HCT116 (cell line): ENCODE measurements at regions not wholly inside any gene's neighbourhood (a gene's known extent, or its start where the extent isn't known, plus 50 kb on each side); places are given as distances from the start of the nearest gene placed in this dataset.
A peak's percentile ranks its signal among the peaks of the same experiment; 100 is the strongest.

Source experiments
- ATAC-seq: fragments of 200-7000 bp; cut with Tn5 transposase; 2 replicates; pipeline ENCODE4 v1.9.1; 2020; ENCODE audit warnings: mild to moderate bottlenecking, moderate library complexity
- BruUV-seq: library from RNA; stranded (reverse); fragments of 400-500 nt; replicated peaks from 2 replicates; lab custom pipeline; 2021; lab: Mats Ljungman, UMichigan
- CTCF ChIA-PET: fragments of 300-600 bp; sonication (Branson Sonifier 250); formaldehyde crosslinking; loops from one replicate; lab custom pipeline; 2021; ENCODE audit warnings: antibody characterized with exemption; lab: Charles Lee
- POLR2A ChIA-PET: fragments of 300-600, 350-600 bp; sonication (Branson Sonifier 250); formaldehyde crosslinking; loops from one replicate; lab custom pipeline; 2021; ENCODE audit warnings: antibody characterized with exemption; lab: Charles Lee
- RAD21 ChIA-PET, 2 experiments: fragments of 300-600 bp; sonication (Branson Sonifier 250); formaldehyde crosslinking; loops; one replicate each; lab custom pipeline; 2023; ENCODE audit warnings: low total read pairs in 2 of 2; ENCODE audit not compliant: uncharacterized antibody in 2 of 2, unreplicated experiment in 2 of 2, low non-redundant PET in 1 of 2; lab: Charles Lee
- DNase-seq: peaks from one replicate; pipeline ENCODE4 v3.0.0-alpha.2; 2010; ENCODE audit warnings: low read depth, low spot score
- H2AFZ ChIP-seq: fragments of 200-600 bp; shearing (Covaris generic), sonication (generic); 2 replicates; pipeline ENCODE4 v1.6.1; 2017; ENCODE audit warnings: low read depth, mixed run types, mixed read lengths, antibody characterized with exemption, low read length; ENCODE audit not compliant: poor library complexity, severe bottlenecking
- H3K27ac ChIP-seq: 2 replicates; pipeline ENCODE4 v1.5.1; 2012; ENCODE audit warnings: low read depth, low read length
- H3K27me3 ChIP-seq: fragments of 200-600 bp; sonication (generic); 2 replicates; pipeline ENCODE4 v1.6.1; 2016; ENCODE audit warnings: mixed run types, low read length, mixed read lengths; ENCODE audit not compliant: insufficient read depth
- H3K36me3 ChIP-seq, 2 experiments: fragments of 200-500 bp in 1 of 2; fragments of 200-600 bp in 1 of 2; sonication (Bioruptor generic) in 1 of 2; sonication (generic) in 1 of 2; 2 replicates each; pipeline versions ENCODE4 v1.5.1 to v1.6.1; 2014 to 2016; ENCODE audit warnings: low read length in 2 of 2, inconsistent platforms in 1 of 2, mixed read lengths in 1 of 2, mixed run types in 1 of 2; ENCODE audit not compliant: insufficient read depth in 2 of 2, control insufficient read depth in 1 of 2
- H3K4me1 ChIP-seq, 2 experiments: fragments of 200-600 bp in 1 of 2; sonication (generic) in 1 of 2; 2 replicates each; pipeline versions ENCODE4 v1.5.1 to v1.6.1; 2012 to 2017; ENCODE audit warnings: low read length in 2 of 2, inconsistent platforms in 1 of 2, mild to moderate bottlenecking in 1 of 2, mixed read lengths in 1 of 2, mixed run types in 1 of 2, moderate library complexity in 1 of 2; ENCODE audit not compliant: insufficient read depth in 2 of 2, control insufficient read depth in 1 of 2
- H3K4me2 ChIP-seq: fragments of 200-600 bp; sonication (generic); 2 replicates; pipeline ENCODE4 v1.6.1; 2017; ENCODE audit warnings: mixed run types, low read length, mixed read lengths
- H3K4me3 ChIP-seq, 2 experiments: fragments of 200-600 bp in 1 of 2; sonication (generic) in 1 of 2; replicated peaks in 1 of 2; 2 replicates each; pipeline ENCODE4 v1.5.1; 2011 to 2016; ENCODE audit warnings: low read length in 2 of 2, control low read depth in 1 of 2, low read depth in 1 of 2, mild to moderate bottlenecking in 1 of 2, mixed read lengths in 1 of 2, mixed run types in 1 of 2
- H3K79me2 ChIP-seq: fragments of 200-600 bp; sonication (generic); 2 replicates; pipeline ENCODE4 v1.6.1; 2017; ENCODE audit warnings: mild to moderate bottlenecking, mixed run types, low read length, moderate library complexity, mixed read lengths; ENCODE audit not compliant: insufficient read depth
- H3K9ac ChIP-seq: fragments of 200-600 bp; sonication (generic); 2 replicates; pipeline ENCODE4 v1.6.1; 2016; ENCODE audit warnings: low read length, mixed read lengths
- H3K9me2 ChIP-seq: fragments of 200-600 bp; sonication (generic), shearing (Covaris generic); 2 replicates; pipeline ENCODE4 v1.6.1; 2017; ENCODE audit warnings: mixed run types, mild to moderate bottlenecking, moderate library complexity; ENCODE audit not compliant: insufficient read depth
- H3K9me3 ChIP-seq, 2 experiments: fragments of 200-500 bp in 1 of 2; fragments of 200-600 bp in 1 of 2; sonication (Bioruptor generic) in 1 of 2; sonication (generic) in 1 of 2; 2 replicates each; pipeline ENCODE4 v1.6.1; 2014 to 2017; ENCODE audit warnings: low read length in 2 of 2, mixed read lengths in 2 of 2, inconsistent platforms in 1 of 2, low read depth in 1 of 2, mild to moderate bottlenecking in 1 of 2, mixed run types in 1 of 2, moderate library complexity in 1 of 2; ENCODE audit not compliant: control insufficient read depth in 1 of 2, insufficient read depth in 1 of 2
- H4K20me1 ChIP-seq: fragments of 200-600 bp; sonication (generic), shearing (Covaris generic); 2 replicates; pipeline ENCODE4 v1.6.1; 2017; ENCODE audit warnings: mixed run types, mild to moderate bottlenecking, moderate library complexity; ENCODE audit not compliant: insufficient read depth
- EGR1 ChIP-seq: IDR thresholded peaks from 2 replicates; pipeline ENCODE4 v1.6.1; 2012; ENCODE audit warnings: low read depth
- ELF1 ChIP-seq: IDR thresholded peaks from 2 replicates; pipeline ENCODE4 v1.6.1; 2012; ENCODE audit warnings: low read depth, borderline replicate concordance
- FOSL1 ChIP-seq: IDR thresholded peaks from 2 replicates; pipeline ENCODE4 v1.6.1; 2012; ENCODE audit warnings: low read depth
- JUND ChIP-seq: IDR thresholded peaks from 2 replicates; pipeline ENCODE4 v1.6.1; 2012
- POLR2A ChIP-seq: IDR thresholded peaks from 2 replicates; pipeline ENCODE4 v1.7.0; 2011; ENCODE audit warnings: borderline replicate concordance; ENCODE audit not compliant: insufficient read depth, insufficient read length; ENCODE audit errors: extremely low read depth
- RAD21 ChIP-seq: IDR thresholded peaks from 2 replicates; pipeline ENCODE4 v1.6.1; 2012; ENCODE audit warnings: low read depth, mild to moderate bottlenecking
- SRF ChIP-seq: IDR thresholded peaks from 2 replicates; pipeline ENCODE4 v1.6.1; 2012; ENCODE audit warnings: low read depth
- YY1 ChIP-seq: IDR thresholded peaks from 2 replicates; pipeline ENCODE4 v1.6.1; 2011; ENCODE audit warnings: low read length, low read depth, moderate library complexity, mild to moderate bottlenecking; ENCODE audit not compliant: insufficient replicate concordance; ENCODE audit errors: extremely low read depth
- intact Hi-C: fragments of 100-400 bp; cut with micrococcal nuclease; formaldehyde crosslinking; loops from 2 replicates; pipeline ENCODE4 v1.10.0; 2022

DNA sequence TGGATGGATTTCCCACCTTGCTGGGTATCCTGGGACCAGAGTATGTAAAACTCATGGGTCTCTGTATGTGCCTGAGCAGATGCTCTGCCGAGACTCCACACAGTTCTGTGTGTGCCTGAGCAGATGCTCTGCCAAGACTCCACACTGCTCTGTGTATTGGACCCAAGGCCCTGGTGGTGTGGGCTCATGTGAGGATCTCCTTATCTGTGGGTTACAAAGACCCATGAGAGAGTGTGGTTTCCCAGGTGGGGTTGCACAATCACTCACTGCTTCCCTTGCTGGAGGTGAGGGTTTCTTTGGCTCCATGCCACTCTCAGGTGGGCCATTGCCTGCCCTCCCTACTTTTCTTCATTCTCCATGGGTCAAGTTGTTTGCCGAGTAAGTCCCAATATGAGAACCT, 141.5 kb downstream of the TBC1D30 start:
- ATAC-seq: no peak
- peaks cover 11 to 12% of the 10 kb centered on the region in 2 experiments; a peak in 3 of 4 replicates for H3K4me1 ChIP-seq
- no peaks in the 10 kb centered on the region for H3K9me2 ChIP-seq
- H2AFZ ChIP-seq: no peak overlapping the region
- no peaks in the 10 kb centered on the region for H3K27me3 ChIP-seq
- POLR2A ChIA-PET: no interaction called here
- no peaks in the 10 kb centered on the region for H3K9me3 ChIP-seq
- intact Hi-C loops: no loop called here
- no peak overlapping the region for H3K4me2 ChIP-seq
- H3K27ac ChIP-seq: no peak overlapping the region
- CTCF ChIA-PET: no interaction called here
- BruUV-seq: no TSS peak
- H3K36me3 ChIP-seq: no peaks in the 10 kb centered on the region
- DNase-seq: no peak
- no peak overlapping the region for H3K4me3 ChIP-seq
- RAD21 ChIA-PET: no interaction called here
- no peak overlapping the region for H3K9ac ChIP-seq
- no peak for TF ChIP-seq FOSL1
- TF ChIP-seq SRF: no peak
- no peak for TF ChIP-seq YY1
- no peak for TF ChIP-seq POLR2A
- TF ChIP-seq EGR1: no peak
- TF ChIP-seq, all 23 proteins: peak for 0
- no peaks in the 10 kb centered on the region for H4K20me1 ChIP-seq
- H3K79me2 ChIP-seq: no peaks in the 10 kb centered on the region

- no peaks in the 10 kb centered on the region for H4K20me1 ChIP-seq
- no peaks in the 10 kb centered on the region for H3K9me2 ChIP-seq
- DNase-seq: peak; percentile 16
- peaks cover 11 to 12% of the 10 kb centered on the region in 2 experiments; a peak in 3 of 4 replicates for H3K4me1 ChIP-seq
- RAD21 ChIA-PET: no interaction called here
- H3K27me3 ChIP-seq: no peaks in the 10 kb centered on the region
- peak; percentile 72 for ATAC-seq
- peak; percentile 38; the same call in 1 of the 2 replicates for TF ChIP-seq FOSL1
- no peak for TF ChIP-seq ELF1
- no peak for TF ChIP-seq JUND
- peak; percentile 5; the same call in 1 of the 2 replicates for TF ChIP-seq RAD21
- BruUV-seq: no TSS peak
- no peaks in the 10 kb centered on the region for H3K79me2 ChIP-seq
- peak overlapping the region; percentile 52 for H3K4me2 ChIP-seq
- intact Hi-C loops: no loop called here
- H3K9ac ChIP-seq: peak overlapping the region; percentile 19; the same call in 1 of the 2 replicates
- H2AFZ ChIP-seq: peak overlapping the region; percentile 5
- H3K9me3 ChIP-seq: no peaks in the 10 kb centered on the region
- H3K27ac ChIP-seq: peak overlapping the region; percentile 46
- H3K4me3 ChIP-seq: no peak overlapping the region
- POLR2A ChIA-PET: no interaction called here
- CTCF ChIA-PET: no interaction called here
- no peaks in the 10 kb centered on the region for H3K36me3 ChIP-seq
Measured at GRCh38 chr12:64968989-64969819, 144.8 kb downstream of the TBC1D30 start.
